Rectal smooth muscle tissue (tissue), 1 donor: ENCODE measurements at regions not wholly inside any gene's neighbourhood (a gene's known extent, or its start where the extent isn't known, plus 50 kb on each side); places are given as distances from the start of the nearest gene placed in this dataset.

ENCODE experiments used
- H3K27ac ChIP-seq: one replicate; pipeline ENCODE4 v1.7.0; 2013; ENCODE audit warnings: low read depth, low read length, inconsistent platforms
- H3K27me3 ChIP-seq: one replicate; pipeline ENCODE4 v1.7.0; 2013; ENCODE audit warnings: low read length; ENCODE audit not compliant: control insufficient read depth, insufficient read depth
- H3K36me3 ChIP-seq: one replicate; pipeline ENCODE4 v1.7.0; 2013; ENCODE audit warnings: low read length; ENCODE audit not compliant: control insufficient read depth, insufficient read depth
- H3K4me1 ChIP-seq: one replicate; pipeline ENCODE4 v1.7.0; 2013; ENCODE audit warnings: low read length; ENCODE audit not compliant: control insufficient read depth, insufficient read depth
- H3K4me3 ChIP-seq: one replicate; pipeline ENCODE4 v1.7.0; 2013; ENCODE audit warnings: low read length
- H3K9ac ChIP-seq: one replicate; pipeline ENCODE4 v1.7.0; 2013; ENCODE audit warnings: low read length

- Histone ChIP-seq H3K36me3 (no peaks in the 10 kb centered on the region), H3K4me1 (no peaks in the 10 kb centered on the region), H3K9ac (no peak overlapping the region), H3K4me3 (no peak overlapping the region), H3K27me3 (no peaks in the 10 kb centered on the region), H3K27ac (no peak overlapping the region)
Measured at GRCh38 chr15:96225642-96226259, 104.7 kb upstream of the NR2F2 start.

DNA sequence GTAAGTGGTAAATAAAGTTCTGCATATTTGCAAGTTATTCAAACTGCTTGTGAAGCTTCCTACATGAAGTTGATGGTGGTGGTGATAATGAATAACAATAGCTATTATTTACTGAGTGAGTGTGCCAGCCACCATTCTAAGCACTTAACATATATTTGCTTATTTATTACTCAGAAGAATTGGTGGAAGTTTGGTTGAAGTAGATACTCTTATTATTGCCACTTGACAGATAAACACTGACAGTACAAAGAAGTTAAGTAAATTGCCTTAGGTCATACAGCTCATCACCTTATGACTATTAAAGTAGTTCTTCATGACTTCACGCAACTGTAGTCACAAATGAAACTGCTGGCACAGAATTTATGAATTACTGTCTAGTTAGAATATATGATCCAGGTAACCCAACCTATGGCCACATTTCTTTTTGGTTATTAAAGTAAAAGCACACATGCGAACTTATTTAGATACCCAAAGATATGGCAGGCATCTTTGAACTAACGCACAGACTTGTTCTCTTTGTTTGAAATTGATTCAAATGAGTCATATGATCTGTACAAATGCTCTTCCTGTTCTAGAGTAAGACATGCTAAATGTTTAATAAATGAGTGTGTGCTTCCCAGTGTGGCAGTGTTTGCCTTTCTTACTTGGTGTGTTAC, 99.8 kb upstream of the NR2F2 start:
- Histone ChIP-seq H3K4me1 (no peaks in the 10 kb centered on the region), H3K27ac (no peak overlapping the region), H3K9ac (no peak overlapping the region), H3K4me3 (no peak overlapping the region), H3K27me3 (no peaks in the 10 kb centered on the region), H3K36me3 (no peaks in the 10 kb centered on the region)

DNA sequence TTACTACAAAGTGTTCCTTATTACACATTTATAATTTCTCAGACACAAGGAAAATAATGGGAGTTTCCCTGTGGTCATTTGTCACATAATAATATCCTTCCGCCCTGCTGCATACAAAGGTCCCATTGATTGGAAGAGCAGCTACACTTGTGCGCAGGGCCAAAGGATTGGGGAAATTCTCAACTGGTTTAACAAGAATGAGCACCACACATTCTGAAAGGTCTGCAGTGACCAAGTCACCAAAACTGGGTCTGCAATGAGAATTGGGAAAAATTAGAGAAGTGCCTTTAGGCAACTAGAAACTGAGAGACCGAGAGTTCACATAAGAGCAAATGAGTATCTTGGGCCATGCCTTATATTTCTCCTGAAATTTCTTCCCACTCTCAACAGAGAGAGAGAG, 98.2 kb upstream of the NR2F2 start:
- H3K27me3 ChIP-seq = no peaks in the 10 kb centered on the region
- no peak overlapping the region for H3K9ac ChIP-seq
- H3K36me3 ChIP-seq = no peaks in the 10 kb centered on the region
- H3K4me1 ChIP-seq = no peaks in the 10 kb centered on the region
- H3K27ac ChIP-seq = no peak overlapping the region
- no peak overlapping the region for H3K4me3 ChIP-seq

DNA sequence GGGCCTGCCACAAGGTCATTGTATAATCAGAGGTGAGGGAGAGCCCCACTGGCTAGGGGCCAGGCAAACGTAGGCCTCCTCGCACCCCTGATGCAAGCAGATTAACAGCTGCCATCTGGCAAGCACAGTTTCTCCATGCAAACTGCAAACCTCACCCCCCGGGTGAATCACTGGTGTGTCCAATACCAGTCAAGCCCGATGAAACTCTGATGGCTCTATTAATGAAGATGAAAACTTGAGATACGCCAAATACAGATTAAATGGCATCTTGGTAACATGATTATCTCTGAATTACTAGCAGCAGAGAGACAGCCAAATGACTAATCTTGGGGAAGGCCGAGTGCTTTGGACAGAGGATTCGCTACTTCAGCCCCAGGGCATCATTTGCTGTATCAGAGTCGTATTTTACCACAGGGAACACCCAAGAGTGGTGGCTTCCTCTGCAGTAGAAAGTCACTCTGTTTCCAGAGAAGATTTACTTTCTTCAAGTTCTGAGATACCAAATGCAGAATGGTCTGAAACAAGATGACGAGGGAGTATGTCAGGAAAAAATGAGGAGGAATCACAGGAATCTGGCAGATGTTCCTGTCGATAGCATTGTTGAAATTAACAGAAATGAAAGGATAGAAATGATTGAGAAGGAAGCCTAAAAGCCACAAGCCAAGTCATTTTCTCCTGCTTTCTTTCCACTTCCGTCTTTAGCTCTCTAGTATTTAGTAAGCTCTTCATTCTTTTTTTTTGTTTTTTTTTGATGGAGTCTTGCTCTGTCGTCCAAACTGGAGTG, 96.2 kb upstream of the NR2F2 start:
- no peak overlapping the region for H3K9ac ChIP-seq
- no peak overlapping the region for H3K27ac ChIP-seq

DNA sequence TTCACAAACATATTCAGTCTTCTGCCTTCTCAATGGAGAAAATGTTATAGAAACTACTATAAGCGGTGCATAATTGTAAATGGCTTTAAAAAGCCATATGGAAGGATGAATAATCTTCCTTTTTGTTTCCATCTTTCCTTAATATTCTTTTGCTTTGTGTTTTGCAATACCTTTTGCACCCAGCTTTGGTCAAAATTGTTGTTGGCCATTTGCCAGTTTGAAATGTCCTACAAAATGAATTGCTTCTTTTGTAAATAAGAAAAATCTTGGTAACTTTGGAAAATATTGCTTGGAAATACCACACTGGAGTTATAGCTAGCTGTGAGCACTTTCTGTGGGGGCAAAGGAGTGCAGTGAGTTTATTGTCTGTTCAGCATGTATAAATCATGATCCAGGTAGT, 93.5 kb upstream of the NR2F2 start:
- Histone ChIP-seq H3K4me3 (no peak overlapping the region), H3K27ac (no peak overlapping the region), H3K9ac (no peak overlapping the region), H3K27me3 (no peaks in the 10 kb centered on the region), H3K4me1 (no peaks in the 10 kb centered on the region), H3K36me3 (no peaks in the 10 kb centered on the region)

More for the DNA sequence above, 96.2 kb upstream of the NR2F2 start:
- Histone ChIP-seq H3K4me1 (no peaks in the 10 kb centered on the region), H3K27me3 (no peaks in the 10 kb centered on the region), H3K4me3 (no peak overlapping the region), H3K36me3 (no peaks in the 10 kb centered on the region)

- Histone ChIP-seq H3K4me3 (no peak overlapping the region), H3K27me3 (no peaks in the 10 kb centered on the region), H3K27ac (no peak overlapping the region), H3K4me1 (no peaks in the 10 kb centered on the region), H3K36me3 (no peaks in the 10 kb centered on the region), H3K9ac (no peak overlapping the region)
Measured at GRCh38 chr15:96242761-96243160, 87.7 kb upstream of the NR2F2 start.

DNA sequence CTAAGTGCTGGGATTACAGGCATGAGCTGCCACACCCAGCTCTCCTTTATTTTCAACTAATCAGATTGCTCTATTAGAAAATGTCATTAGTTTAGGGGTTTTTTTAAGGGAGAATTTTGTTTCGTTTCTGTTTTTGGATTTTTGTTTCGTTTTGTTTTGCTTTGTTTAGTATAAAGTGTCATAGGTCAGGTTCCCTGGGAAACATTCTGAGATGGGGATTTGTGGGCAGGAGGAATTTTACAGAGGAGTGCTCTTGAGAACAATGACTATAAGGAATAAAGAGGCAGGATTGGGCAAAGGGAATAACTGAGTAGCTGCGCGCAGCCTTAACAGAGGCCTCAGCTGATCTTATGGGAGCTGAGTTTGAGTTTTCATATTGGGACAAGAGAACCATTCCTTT, 86.8 kb upstream of the NR2F2 start:
- Histone ChIP-seq H3K27me3 (no peaks in the 10 kb centered on the region), H3K4me1 (no peaks in the 10 kb centered on the region), H3K27ac (no peak overlapping the region), H3K4me3 (no peak overlapping the region), H3K9ac (no peak overlapping the region), H3K36me3 (no peaks in the 10 kb centered on the region)

GRCh38 chr15:96245252-96245651, 85.2 kb upstream of the NR2F2 start:
- Histone ChIP-seq H3K27ac (no peak overlapping the region), H3K9ac (no peak overlapping the region), H3K4me3 (no peak overlapping the region), H3K27me3 (no peaks in the 10 kb centered on the region), H3K4me1 (no peaks in the 10 kb centered on the region), H3K36me3 (no peaks in the 10 kb centered on the region)

DNA sequence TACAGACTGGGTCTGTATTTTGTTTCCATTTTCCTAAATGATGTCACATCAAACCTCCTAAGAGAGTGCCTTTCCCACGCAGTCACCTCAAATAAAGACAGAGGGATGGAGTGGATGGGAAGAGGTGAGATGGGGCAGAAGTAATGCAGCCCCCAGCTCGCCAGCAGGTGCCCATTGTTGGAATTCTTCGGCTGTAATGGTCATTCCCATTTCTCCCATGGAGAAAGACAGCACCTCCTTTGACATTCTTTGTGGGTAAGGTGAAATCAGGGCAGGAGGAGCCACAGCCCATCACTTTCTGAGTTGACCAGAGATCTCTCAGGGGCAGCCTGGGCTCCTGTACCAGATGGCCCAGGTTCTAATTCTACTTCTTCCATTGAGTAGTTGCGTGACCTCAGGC, 84.4 kb upstream of the NR2F2 start:
- Histone ChIP-seq H3K4me3 (no peak overlapping the region), H3K36me3 (no peaks in the 10 kb centered on the region), H3K9ac (no peak overlapping the region), H3K27me3 (no peaks in the 10 kb centered on the region), H3K4me1 (no peaks in the 10 kb centered on the region), H3K27ac (no peak overlapping the region)

DNA sequence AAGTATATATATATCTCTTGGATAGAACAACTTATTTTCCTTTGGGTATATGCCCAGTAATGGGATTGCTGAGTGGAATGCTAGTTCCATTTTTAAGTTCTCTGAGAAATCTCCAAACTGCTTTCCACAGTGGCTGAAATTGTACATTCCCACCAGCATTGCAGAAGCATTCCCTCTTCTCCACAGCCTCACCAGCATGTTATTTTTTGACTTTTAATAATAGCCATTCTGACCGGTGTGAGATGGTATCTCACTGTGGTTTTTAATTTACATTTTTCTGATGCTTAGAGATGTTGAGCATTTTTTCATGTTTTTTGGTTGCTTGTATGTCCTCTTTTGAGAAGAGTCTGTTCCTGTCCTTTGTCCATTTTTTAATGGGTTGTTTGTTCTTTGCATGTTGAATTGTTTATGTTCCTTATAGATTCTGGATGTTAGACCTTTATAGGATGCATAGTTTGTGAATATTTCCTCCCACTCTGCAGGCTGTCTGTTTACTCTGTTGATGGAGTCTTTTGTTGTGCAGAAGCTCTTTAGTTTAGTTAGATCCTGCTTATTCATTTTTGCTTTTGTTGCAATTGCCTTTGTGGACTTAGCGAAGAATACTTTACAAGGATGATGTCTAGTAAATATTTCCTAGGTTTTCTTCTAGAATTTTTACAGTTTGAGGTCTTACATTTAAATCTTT, 82.7 kb upstream of the NR2F2 start:
- Histone ChIP-seq H3K4me3 (no peak overlapping the region), H3K36me3 (no peaks in the 10 kb centered on the region), H3K4me1 (no peaks in the 10 kb centered on the region), H3K27ac (no peak overlapping the region), H3K9ac (no peak overlapping the region), H3K27me3 (no peaks in the 10 kb centered on the region)

DNA sequence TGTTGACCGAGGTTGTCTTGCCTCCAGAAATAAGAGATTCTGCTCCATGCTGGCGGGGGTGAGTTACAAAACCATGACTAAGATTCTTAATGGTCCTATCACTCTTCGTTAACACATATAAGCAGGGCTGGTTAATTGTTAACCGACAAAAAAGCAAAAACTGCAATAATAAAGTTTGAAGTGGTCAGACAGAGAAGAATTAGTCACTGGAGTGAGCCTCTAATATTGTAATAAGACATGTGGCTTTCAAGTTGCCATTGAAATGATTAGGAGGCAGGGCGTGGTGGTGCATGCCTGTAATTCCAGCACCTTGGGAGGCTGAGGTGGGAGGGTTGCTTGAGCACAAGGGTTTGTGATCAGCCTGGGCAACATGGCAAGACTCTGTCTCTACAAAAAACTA, 78.4 kb upstream of the NR2F2 start:
- no peak overlapping the region for H3K27ac ChIP-seq
- no peak overlapping the region for H3K9ac ChIP-seq
- H3K4me3 ChIP-seq = no peak overlapping the region
- H3K4me1 ChIP-seq = no peaks in the 10 kb centered on the region
- H3K36me3 ChIP-seq = no peaks in the 10 kb centered on the region
- no peaks in the 10 kb centered on the region for H3K27me3 ChIP-seq

- no peak overlapping the region for H3K27ac ChIP-seq
- H3K27me3 ChIP-seq = no peaks in the 10 kb centered on the region
- no peak overlapping the region for H3K9ac ChIP-seq
- no peak overlapping the region for H3K4me3 ChIP-seq
- no peaks in the 10 kb centered on the region for H3K4me1 ChIP-seq
- no peaks in the 10 kb centered on the region for H3K36me3 ChIP-seq
Measured at GRCh38 chr15:96253006-96253747, 77.3 kb upstream of the NR2F2 start.
